ENCODE measurements at regions not wholly inside any gene's neighbourhood (a gene's known extent, or its start where the extent isn't known, plus 50 kb on each side); places are given as distances from the start of the nearest gene placed in this dataset.

DNA sequence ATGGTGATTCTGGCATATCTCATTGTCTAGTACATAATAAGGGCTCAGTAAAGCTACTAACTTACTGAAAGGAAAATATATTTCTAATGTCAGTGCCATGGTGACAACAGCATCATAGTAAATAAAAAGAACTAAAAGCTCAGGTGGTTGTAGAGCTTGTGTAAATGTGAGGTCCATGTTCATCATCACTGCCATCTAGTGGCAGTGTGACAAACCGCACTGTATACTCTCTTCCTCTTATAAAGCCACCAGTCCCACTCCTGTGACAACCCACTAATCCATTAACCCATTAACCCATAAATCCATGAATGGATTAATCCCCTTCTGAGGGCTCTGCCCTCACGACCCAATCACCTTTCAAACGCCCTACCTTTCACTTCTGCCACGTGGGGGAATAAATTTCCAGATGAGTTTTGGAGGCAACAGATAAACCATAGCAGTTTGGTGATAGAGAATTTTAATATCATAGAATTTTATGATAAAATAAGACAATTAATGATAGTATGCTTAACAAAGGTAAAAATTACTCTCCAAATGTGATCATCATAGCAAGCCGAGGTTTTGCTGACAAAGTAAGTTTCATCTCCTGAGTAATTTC lies 160.4 kb upstream of the SGCG start:
- H3K79me2 ChIP-seq (replicated peaks; ENCODE audit: insufficient read depth) = no peaks in the 10 kb centered on the region
- Mint-ChIP-seq H3K4me3 (no peak overlapping the region), H3K36me3 (ENCODE audit: low read depth) (no peaks in the 10 kb centered on the region; the same call in 2 of the 3 replicates), H3K27ac (no peak overlapping the region), H3K4me1 (no peaks in the 10 kb centered on the region), H3K27me3 (ENCODE audit: insufficient read depth, low read depth, poor library complexity) (no peaks in the 10 kb centered on the region), H3K9me3 (peaks cover 5% of the 10 kb centered on the region; the same call in 2 of the 3 replicates)
- no peaks in the 10 kb centered on the region for H3F3A ChIP-seq (replicated peaks; ENCODE audit: low read depth)
- no peak overlapping the region for H3K4me3 ChIP-seq
- peak; percentile 71 for DNase-seq (ENCODE audit: low spot score)
- no peaks in the 10 kb centered on the region for H3K4me1 ChIP-seq (ENCODE audit: insufficient read depth)
- no peaks in the 10 kb centered on the region for H4K20me1 ChIP-seq (replicated peaks; ENCODE audit: insufficient read depth)
- no peak overlapping the region for H3K27ac ChIP-seq (ENCODE audit: low read depth)
- peaks cover under 1% of the 10 kb centered on the region; the same call in 1 of the 2 replicates for H3K9me2 ChIP-seq (ENCODE audit: insufficient read depth)
- no peak overlapping the region for H2AFZ ChIP-seq
- ATAC-seq = peak; percentile 88
- H3K27me3 ChIP-seq (ENCODE audit: insufficient read depth) = no peaks in the 10 kb centered on the region
- TF ChIP-seq, protein P1, sequence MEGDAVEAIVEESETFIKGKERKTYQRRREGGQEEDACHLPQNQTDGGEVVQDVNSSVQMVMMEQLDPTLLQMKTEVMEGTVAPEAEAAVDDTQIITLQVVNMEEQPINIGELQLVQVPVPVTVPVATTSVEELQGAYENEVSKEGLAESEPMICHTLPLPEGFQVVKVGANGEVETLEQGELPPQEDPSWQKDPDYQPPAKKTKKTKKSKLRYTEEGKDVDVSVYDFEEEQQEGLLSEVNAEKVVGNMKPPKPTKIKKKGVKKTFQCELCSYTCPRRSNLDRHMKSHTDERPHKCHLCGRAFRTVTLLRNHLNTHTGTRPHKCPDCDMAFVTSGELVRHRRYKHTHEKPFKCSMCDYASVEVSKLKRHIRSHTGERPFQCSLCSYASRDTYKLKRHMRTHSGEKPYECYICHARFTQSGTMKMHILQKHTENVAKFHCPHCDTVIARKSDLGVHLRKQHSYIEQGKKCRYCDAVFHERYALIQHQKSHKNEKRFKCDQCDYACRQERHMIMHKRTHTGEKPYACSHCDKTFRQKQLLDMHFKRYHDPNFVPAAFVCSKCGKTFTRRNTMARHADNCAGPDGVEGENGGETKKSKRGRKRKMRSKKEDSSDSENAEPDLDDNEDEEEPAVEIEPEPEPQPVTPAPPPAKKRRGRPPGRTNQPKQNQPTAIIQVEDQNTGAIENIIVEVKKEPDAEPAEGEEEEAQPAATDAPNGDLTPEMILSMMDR (conservative IDR thresholded peaks at IDR 0.05; ENCODE audit: low read depth in 2 of 2) = peak; percentile 81 to 85
- no peak for TF ChIP-seq ZNF114 (CRISPR knock-in tag; IDR thresholded peaks at IDR 0.05)
- no peaks in the 10 kb centered on the region for H3K36me3 ChIP-seq (ENCODE audit: insufficient read depth)
- H3K4me2 ChIP-seq = no peak overlapping the region

DNA sequence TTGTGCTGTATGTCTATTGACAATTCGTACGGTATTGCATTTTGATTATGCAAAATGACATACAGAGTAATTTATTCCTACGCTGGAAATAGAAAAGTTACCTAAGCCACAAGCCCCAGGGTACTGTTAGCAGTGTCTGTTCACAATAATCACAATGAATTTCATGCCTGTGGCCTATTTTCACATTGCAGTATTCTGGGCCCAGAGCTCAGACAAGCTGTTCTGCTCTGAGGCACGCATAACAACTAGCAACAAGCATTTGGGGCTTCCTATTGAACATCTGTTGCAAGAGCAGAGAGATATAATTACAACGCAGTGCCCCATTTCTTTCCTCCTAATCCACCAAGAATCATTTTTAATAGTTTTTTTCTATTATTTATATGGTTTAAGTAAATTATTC lies 158.9 kb upstream of the SGCG start:
- H3K27me3 Mint-ChIP-seq (ENCODE audit: insufficient read depth, low read depth, poor library complexity) = no peaks in the 10 kb centered on the region
- Histone ChIP-seq H3K36me3 (ENCODE audit: insufficient read depth) (no peaks in the 10 kb centered on the region), H3K79me2 (replicated peaks; ENCODE audit: insufficient read depth) (no peaks in the 10 kb centered on the region), H3K27me3 (ENCODE audit: insufficient read depth) (no peaks in the 10 kb centered on the region), H3K9me2 (ENCODE audit: insufficient read depth) (no peaks in the 10 kb centered on the region), H3K4me2 (no peak overlapping the region), H3K4me1 (ENCODE audit: insufficient read depth) (no peaks in the 10 kb centered on the region), H3F3A (replicated peaks; ENCODE audit: low read depth) (no peaks in the 10 kb centered on the region), H3K4me3 (no peak overlapping the region), H3K27ac (ENCODE audit: low read depth) (no peak overlapping the region), H2AFZ (no peak overlapping the region), H4K20me1 (replicated peaks; ENCODE audit: insufficient read depth) (no peaks in the 10 kb centered on the region)
- no peaks in the 10 kb centered on the region for H3K9me3 Mint-ChIP-seq
- ATAC-seq = no peak
- no peaks in the 10 kb centered on the region for H3K36me3 Mint-ChIP-seq (ENCODE audit: low read depth)
- DNase-seq (ENCODE audit: low spot score) = no peak
- H3K27ac Mint-ChIP-seq = no peak overlapping the region
- H3K4me1 Mint-ChIP-seq = no peaks in the 10 kb centered on the region
- H3K4me3 Mint-ChIP-seq = no peak overlapping the region
- TF ChIP-seq, protein P2, sequence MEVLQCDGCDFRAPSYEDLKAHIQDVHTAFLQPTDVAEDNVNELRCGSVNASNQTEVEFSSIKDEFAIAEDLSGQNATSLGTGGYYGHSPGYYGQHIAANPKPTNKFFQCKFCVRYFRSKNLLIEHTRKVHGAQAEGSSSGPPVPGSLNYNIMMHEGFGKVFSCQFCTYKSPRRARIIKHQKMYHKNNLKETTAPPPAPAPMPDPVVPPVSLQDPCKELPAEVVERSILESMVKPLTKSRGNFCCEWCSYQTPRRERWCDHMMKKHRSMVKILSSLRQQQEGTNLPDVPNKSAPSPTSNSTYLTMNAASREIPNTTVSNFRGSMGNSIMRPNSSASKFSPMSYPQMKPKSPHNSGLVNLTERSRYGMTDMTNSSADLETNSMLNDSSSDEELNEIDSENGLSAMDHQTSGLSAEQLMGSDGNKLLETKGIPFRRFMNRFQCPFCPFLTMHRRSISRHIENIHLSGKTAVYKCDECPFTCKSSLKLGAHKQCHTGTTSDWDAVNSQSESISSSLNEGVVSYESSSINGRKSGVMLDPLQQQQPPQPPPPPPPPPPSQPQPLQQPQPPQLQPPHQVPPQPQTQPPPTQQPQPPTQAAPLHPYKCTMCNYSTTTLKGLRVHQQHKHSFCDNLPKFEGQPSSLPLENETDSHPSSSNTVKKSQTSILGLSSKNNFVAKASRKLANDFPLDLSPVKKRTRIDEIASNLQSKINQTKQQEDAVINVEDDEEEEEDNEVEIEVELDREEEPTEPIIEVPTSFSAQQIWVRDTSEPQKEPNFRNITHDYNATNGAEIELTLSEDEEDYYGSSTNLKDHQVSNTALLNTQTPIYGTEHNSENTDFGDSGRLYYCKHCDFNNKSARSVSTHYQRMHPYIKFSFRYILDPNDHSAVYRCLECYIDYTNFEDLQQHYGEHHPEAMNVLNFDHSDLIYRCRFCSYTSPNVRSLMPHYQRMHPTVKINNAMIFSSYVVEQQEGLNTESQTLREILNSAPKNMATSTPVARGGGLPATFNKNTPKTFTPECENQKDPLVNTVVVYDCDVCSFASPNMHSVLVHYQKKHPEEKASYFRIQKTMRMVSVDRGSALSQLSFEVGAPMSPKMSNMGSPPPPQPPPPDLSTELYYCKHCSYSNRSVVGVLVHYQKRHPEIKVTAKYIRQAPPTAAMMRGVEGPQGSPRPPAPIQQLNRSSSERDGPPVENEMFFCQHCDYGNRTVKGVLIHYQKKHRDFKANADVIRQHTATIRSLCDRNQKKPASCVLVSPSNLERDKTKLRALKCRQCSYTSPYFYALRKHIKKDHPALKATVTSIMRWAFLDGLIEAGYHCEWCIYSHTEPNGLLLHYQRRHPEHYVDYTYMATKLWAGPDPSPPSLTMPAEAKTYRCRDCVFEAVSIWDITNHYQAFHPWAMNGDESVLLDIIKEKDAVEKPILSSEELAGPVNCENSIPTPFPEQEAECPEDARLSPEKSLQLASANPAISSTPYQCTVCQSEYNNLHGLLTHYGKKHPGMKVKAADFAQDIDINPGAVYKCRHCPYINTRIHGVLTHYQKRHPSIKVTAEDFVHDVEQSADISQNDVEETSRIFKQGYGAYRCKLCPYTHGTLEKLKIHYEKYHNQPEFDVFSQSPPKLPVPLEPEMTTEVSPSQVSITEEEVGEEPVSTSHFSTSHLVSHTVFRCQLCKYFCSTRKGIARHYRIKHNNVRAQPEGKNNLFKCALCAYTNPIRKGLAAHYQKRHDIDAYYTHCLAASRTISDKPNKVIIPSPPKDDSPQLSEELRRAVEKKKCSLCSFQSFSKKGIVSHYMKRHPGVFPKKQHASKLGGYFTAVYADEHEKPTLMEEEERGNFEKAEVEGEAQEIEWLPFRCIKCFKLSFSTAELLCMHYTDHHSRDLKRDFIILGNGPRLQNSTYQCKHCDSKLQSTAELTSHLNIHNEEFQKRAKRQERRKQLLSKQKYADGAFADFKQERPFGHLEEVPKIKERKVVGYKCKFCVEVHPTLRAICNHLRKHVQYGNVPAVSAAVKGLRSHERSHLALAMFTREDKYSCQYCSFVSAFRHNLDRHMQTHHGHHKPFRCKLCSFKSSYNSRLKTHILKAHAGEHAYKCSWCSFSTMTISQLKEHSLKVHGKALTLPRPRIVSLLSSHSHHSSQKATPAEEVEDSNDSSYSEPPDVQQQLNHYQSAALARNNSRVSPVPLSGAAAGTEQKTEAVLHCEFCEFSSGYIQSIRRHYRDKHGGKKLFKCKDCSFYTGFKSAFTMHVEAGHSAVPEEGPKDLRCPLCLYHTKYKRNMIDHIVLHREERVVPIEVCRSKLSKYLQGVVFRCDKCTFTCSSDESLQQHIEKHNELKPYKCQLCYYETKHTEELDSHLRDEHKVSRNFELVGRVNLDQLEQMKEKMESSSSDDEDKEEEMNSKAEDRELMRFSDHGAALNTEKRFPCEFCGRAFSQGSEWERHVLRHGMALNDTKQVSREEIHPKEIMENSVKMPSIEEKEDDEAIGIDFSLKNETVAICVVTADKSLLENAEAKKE (CRISPR knock-in tag; IDR thresholded peaks at IDR 0.05) = no peak
- TF ChIP-seq EZH2phosphoT487 (IDR thresholded peaks at IDR 0.05; ENCODE audit: unreplicated experiment) (no peak), ZNF114 (CRISPR knock-in tag; IDR thresholded peaks at IDR 0.05) (no peak), JUNB (IDR thresholded peaks at IDR 0.05; ENCODE audit: unreplicated experiment) (no peak), STAT1 (IDR thresholded peaks at IDR 0.05; ENCODE audit: unreplicated experiment) (no peak)
- TF ChIP-seq, protein P1 (conservative IDR thresholded peaks at IDR 0.05; ENCODE audit: low read depth in 2 of 2) = no peak

All from GM23338 (cell line).